WTC11 (cell line): ENCODE measurements at regions not wholly inside any gene's neighbourhood (a gene's known extent, or its start where the extent isn't known, plus 50 kb on each side); places are given as distances from the start of the nearest gene placed in this dataset.
A peak's percentile ranks its signal among the peaks of the same experiment; 100 is the strongest.

ENCODE experiments used
- ATAC-seq: fragments of 200-7000 bp; cut with Tn5 transposase; 2 replicates; pipeline ENCODE4 v1.10.0; 2021; ENCODE audit warnings: mild to moderate bottlenecking, moderate library complexity
- CTCF ChIA-PET: fragments of 300-600 bp; sonication (Branson Sonifier 250); formaldehyde crosslinking; loops from one replicate; lab custom pipeline; 2021; ENCODE audit warnings: antibody characterized with exemption; lab: Charles Lee
- POLR2A ChIA-PET: fragments of 350-600 bp; sonication (Branson Sonifier 250); formaldehyde crosslinking; loops from one replicate; lab custom pipeline; 2021; ENCODE audit warnings: antibody characterized with exemption; lab: Charles Lee
- DNase-seq: peaks from one replicate; pipeline ENCODE4 v3.0.0; 2021; ENCODE audit warnings: low spot score
- H3K27ac Mint-ChIP-seq: 2 replicates; pipeline ENCODE4 v1.8.0; 2021; ENCODE audit warnings: mixed read lengths
- H3K27me3 Mint-ChIP-seq: 2 replicates; pipeline ENCODE4 v1.8.0; 2021; ENCODE audit warnings: low read depth, mild to moderate bottlenecking, moderate library complexity, mixed read lengths
- H3K36me3 Mint-ChIP-seq: 2 replicates; pipeline ENCODE4 v1.8.0; 2021; ENCODE audit warnings: mixed read lengths
- H3K4me1 Mint-ChIP-seq: 2 replicates; pipeline ENCODE4 v1.8.0; 2022; ENCODE audit warnings: mixed read lengths
- H3K4me3 Mint-ChIP-seq: 2 replicates; pipeline ENCODE4 v1.8.0; 2021; ENCODE audit warnings: mild to moderate bottlenecking, moderate library complexity, mixed read lengths
- H3K9me3 Mint-ChIP-seq: 2 replicates; pipeline ENCODE4 v1.8.0; 2021; ENCODE audit warnings: mixed read lengths
- CREM ChIP-seq: sonication (generic); formaldehyde crosslinking; IDR thresholded peaks from 2 replicates; pipeline ENCODE4 v1.8.1; 2022; ENCODE audit warnings: mild to moderate bottlenecking, missing genetic modification reagents, moderate library complexity
- ESRRA ChIP-seq: sonication (generic); formaldehyde crosslinking; IDR thresholded peaks from 2 replicates; pipeline ENCODE4 v1.8.1; 2022; ENCODE audit warnings: mild to moderate bottlenecking, missing genetic modification reagents, borderline replicate concordance
- GRHL2 ChIP-seq: fragments of 250-450 bp; sonication (Bioruptor Pico); IDR thresholded peaks from 2 replicates; pipeline ENCODE4 v1.8.0; 2022; ENCODE audit warnings: mild to moderate bottlenecking, moderate library complexity; ENCODE audit not compliant: insufficient replicate concordance, severe bottlenecking
- GTF2I ChIP-seq: fragments of 250-450 bp; sonication (Bioruptor Pico); conservative IDR thresholded peaks from 2 replicates; pipeline ENCODE4 v1.4.0; 2021; ENCODE audit warnings: mild to moderate bottlenecking
- OVOL2 ChIP-seq: fragments of 250-450 bp; sonication (Bioruptor Pico); IDR thresholded peaks from 2 replicates; pipeline ENCODE4 v1.9.0; 2021; ENCODE audit warnings: mild to moderate bottlenecking, borderline replicate concordance
- PRRX2 ChIP-seq: fragments of 250-450 bp; sonication (Bioruptor Pico); IDR thresholded peaks from 2 replicates; pipeline ENCODE4 v1.8.0; 2021; ENCODE audit warnings: mild to moderate bottlenecking
- SMAD3 ChIP-seq: sonication (generic); formaldehyde crosslinking; IDR thresholded peaks from 2 replicates; pipeline ENCODE4 v1.8.0; 2022; ENCODE audit warnings: missing genetic modification reagents, mild to moderate bottlenecking, borderline replicate concordance
- SOX15 ChIP-seq: fragments of 250-450 bp; sonication (Bioruptor Pico); IDR thresholded peaks from 2 replicates; pipeline ENCODE4 v1.9.0; 2021; ENCODE audit warnings: mild to moderate bottlenecking
- TEAD4 ChIP-seq: sonication (generic); formaldehyde crosslinking; IDR thresholded peaks from 2 replicates; pipeline ENCODE4 v1.8.0; 2022; ENCODE audit warnings: mild to moderate bottlenecking, missing genetic modification reagents
- TP53 ChIP-seq: sonication (generic); formaldehyde crosslinking; IDR thresholded peaks from 2 replicates; pipeline ENCODE4 v1.8.1; 2023; ENCODE audit warnings: mild to moderate bottlenecking, missing genetic modification reagents
- ZNF121 ChIP-seq: sonication (generic); formaldehyde crosslinking; IDR thresholded peaks from 2 replicates; pipeline ENCODE4 v1.8.0; 2023; ENCODE audit warnings: missing genetic modification reagents
- TF ChIP-seq, protein P1 (sequence below): sonication (generic); formaldehyde crosslinking; IDR thresholded peaks from 2 replicates; pipeline ENCODE4 v1.8.1; 2022; ENCODE audit warnings: low read depth, missing genetic modification reagents, borderline replicate concordance
- TF ChIP-seq, protein P2 (sequence below): sonication (generic); formaldehyde crosslinking; IDR thresholded peaks from 2 replicates; pipeline ENCODE4 v1.8.1; 2022; ENCODE audit warnings: mild to moderate bottlenecking, missing genetic modification reagents, moderate library complexity, borderline replicate concordance
- TF ChIP-seq, protein P3 (sequence below): fragments of 200-600 bp; IDR thresholded peaks from 2 replicates; pipeline ENCODE4 v1.8.0; 2022; ENCODE audit warnings: antibody characterized with exemption
- TF ChIP-seq, protein P4 (sequence below): sonication (generic); formaldehyde crosslinking; IDR thresholded peaks from 2 replicates; pipeline ENCODE4 v1.8.0; 2022; ENCODE audit warnings: mild to moderate bottlenecking, missing genetic modification reagents
- TF ChIP-seq, protein P5 (sequence below): sonication (generic); formaldehyde crosslinking; IDR thresholded peaks from 2 replicates; pipeline ENCODE4 v1.8.0; 2022; ENCODE audit warnings: mild to moderate bottlenecking, missing genetic modification reagents
- TF ChIP-seq, protein P6 (sequence below): fragments of 250-450 bp; sonication (Bioruptor Pico); IDR thresholded peaks from 2 replicates; pipeline ENCODE4 v1.9.0; 2021; ENCODE audit warnings: mild to moderate bottlenecking, borderline replicate concordance
- TF ChIP-seq, protein P7 (sequence below): sonication (generic); formaldehyde crosslinking; IDR thresholded peaks from 2 replicates; pipeline ENCODE4 v1.8.0; 2023; ENCODE audit warnings: missing genetic modification reagents
- TF ChIP-seq, protein P8 (sequence below): fragments of 250-450 bp; sonication (Bioruptor Pico); IDR thresholded peaks from 2 replicates; pipeline ENCODE4 v1.9.0; 2021; ENCODE audit warnings: moderate library complexity, mild to moderate bottlenecking, inconsistent platforms, borderline replicate concordance

DNA sequence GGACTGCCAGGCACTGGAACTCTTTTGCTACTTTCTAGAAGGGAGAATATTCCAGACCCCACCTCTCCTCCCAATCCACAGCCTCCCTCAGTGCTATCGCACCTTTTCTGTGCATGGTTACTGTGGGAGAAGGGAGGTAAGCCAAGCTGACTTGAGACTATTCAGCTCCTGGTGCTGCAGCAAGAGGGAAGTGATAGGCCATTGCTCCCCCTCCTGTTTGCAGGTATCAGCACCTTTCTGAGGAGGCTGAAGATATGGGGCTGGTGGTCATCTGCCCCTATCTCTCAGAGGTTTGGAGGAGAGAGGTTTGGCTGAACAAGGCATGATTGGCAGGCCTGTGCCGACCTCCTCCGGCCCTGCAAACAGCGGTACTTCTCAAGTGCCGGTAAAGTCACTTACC, 103.3 kb upstream of the GATB start:
- no peaks in the 10 kb centered on the region; the same call in 1 of the 2 replicates for H3K27me3 Mint-ChIP-seq
- TF ChIP-seq SMAD3 (CRISPR knock-in tag) = no peak
- TF ChIP-seq GRHL2 (CRISPR knock-in tag) = no peak
- TF ChIP-seq, protein P1, sequence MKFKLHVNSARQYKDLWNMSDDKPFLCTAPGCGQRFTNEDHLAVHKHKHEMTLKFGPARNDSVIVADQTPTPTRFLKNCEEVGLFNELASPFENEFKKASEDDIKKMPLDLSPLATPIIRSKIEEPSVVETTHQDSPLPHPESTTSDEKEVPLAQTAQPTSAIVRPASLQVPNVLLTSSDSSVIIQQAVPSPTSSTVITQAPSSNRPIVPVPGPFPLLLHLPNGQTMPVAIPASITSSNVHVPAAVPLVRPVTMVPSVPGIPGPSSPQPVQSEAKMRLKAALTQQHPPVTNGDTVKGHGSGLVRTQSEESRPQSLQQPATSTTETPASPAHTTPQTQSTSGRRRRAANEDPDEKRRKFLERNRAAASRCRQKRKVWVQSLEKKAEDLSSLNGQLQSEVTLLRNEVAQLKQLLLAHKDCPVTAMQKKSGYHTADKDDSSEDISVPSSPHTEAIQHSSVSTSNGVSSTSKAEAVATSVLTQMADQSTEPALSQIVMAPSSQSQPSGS (CRISPR knock-in tag) = no peak
- no peak for TF ChIP-seq GTF2I
- no peak for TF ChIP-seq ZNF121
- TF ChIP-seq TEAD4 (CRISPR knock-in tag) = no peak
- TF ChIP-seq, protein P2, sequence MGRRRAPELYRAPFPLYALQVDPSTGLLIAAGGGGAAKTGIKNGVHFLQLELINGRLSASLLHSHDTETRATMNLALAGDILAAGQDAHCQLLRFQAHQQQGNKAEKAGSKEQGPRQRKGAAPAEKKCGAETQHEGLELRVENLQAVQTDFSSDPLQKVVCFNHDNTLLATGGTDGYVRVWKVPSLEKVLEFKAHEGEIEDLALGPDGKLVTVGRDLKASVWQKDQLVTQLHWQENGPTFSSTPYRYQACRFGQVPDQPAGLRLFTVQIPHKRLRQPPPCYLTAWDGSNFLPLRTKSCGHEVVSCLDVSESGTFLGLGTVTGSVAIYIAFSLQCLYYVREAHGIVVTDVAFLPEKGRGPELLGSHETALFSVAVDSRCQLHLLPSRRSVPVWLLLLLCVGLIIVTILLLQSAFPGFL = no peak
- TF ChIP-seq ESRRA (CRISPR knock-in tag) = no peak
- TF ChIP-seq, protein P3, sequence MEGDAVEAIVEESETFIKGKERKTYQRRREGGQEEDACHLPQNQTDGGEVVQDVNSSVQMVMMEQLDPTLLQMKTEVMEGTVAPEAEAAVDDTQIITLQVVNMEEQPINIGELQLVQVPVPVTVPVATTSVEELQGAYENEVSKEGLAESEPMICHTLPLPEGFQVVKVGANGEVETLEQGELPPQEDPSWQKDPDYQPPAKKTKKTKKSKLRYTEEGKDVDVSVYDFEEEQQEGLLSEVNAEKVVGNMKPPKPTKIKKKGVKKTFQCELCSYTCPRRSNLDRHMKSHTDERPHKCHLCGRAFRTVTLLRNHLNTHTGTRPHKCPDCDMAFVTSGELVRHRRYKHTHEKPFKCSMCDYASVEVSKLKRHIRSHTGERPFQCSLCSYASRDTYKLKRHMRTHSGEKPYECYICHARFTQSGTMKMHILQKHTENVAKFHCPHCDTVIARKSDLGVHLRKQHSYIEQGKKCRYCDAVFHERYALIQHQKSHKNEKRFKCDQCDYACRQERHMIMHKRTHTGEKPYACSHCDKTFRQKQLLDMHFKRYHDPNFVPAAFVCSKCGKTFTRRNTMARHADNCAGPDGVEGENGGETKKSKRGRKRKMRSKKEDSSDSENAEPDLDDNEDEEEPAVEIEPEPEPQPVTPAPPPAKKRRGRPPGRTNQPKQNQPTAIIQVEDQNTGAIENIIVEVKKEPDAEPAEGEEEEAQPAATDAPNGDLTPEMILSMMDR = no peak
- TF ChIP-seq, protein P4, sequence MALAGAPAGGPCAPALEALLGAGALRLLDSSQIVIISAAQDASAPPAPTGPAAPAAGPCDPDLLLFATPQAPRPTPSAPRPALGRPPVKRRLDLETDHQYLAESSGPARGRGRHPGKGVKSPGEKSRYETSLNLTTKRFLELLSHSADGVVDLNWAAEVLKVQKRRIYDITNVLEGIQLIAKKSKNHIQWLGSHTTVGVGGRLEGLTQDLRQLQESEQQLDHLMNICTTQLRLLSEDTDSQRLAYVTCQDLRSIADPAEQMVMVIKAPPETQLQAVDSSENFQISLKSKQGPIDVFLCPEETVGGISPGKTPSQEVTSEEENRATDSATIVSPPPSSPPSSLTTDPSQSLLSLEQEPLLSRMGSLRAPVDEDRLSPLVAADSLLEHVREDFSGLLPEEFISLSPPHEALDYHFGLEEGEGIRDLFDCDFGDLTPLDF (CRISPR knock-in tag) = no peak
- TF ChIP-seq, protein P5, sequence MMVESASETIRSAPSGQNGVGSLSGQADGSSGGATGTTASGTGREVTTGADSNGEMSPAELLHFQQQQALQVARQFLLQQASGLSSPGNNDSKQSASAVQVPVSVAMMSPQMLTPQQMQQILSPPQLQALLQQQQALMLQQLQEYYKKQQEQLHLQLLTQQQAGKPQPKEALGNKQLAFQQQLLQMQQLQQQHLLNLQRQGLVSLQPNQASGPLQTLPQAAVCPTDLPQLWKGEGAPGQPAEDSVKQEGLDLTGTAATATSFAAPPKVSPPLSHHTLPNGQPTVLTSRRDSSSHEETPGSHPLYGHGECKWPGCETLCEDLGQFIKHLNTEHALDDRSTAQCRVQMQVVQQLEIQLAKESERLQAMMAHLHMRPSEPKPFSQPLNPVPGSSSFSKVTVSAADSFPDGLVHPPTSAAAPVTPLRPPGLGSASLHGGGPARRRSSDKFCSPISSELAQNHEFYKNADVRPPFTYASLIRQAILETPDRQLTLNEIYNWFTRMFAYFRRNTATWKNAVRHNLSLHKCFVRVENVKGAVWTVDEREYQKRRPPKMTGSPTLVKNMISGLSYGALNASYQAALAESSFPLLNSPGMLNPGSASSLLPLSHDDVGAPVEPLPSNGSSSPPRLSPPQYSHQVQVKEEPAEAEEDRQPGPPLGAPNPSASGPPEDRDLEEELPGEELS (CRISPR knock-in tag) = no peak
- TF ChIP-seq TP53 (CRISPR knock-in tag) = no peak
- TF ChIP-seq SOX15 = no peak
- TF ChIP-seq, protein P6, sequence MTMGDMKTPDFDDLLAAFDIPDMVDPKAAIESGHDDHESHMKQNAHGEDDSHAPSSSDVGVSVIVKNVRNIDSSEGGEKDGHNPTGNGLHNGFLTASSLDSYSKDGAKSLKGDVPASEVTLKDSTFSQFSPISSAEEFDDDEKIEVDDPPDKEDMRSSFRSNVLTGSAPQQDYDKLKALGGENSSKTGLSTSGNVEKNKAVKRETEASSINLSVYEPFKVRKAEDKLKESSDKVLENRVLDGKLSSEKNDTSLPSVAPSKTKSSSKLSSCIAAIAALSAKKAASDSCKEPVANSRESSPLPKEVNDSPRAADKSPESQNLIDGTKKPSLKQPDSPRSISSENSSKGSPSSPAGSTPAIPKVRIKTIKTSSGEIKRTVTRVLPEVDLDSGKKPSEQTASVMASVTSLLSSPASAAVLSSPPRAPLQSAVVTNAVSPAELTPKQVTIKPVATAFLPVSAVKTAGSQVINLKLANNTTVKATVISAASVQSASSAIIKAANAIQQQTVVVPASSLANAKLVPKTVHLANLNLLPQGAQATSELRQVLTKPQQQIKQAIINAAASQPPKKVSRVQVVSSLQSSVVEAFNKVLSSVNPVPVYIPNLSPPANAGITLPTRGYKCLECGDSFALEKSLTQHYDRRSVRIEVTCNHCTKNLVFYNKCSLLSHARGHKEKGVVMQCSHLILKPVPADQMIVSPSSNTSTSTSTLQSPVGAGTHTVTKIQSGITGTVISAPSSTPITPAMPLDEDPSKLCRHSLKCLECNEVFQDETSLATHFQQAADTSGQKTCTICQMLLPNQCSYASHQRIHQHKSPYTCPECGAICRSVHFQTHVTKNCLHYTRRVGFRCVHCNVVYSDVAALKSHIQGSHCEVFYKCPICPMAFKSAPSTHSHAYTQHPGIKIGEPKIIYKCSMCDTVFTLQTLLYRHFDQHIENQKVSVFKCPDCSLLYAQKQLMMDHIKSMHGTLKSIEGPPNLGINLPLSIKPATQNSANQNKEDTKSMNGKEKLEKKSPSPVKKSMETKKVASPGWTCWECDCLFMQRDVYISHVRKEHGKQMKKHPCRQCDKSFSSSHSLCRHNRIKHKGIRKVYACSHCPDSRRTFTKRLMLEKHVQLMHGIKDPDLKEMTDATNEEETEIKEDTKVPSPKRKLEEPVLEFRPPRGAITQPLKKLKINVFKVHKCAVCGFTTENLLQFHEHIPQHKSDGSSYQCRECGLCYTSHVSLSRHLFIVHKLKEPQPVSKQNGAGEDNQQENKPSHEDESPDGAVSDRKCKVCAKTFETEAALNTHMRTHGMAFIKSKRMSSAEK (CRISPR knock-in tag) = no peak
- TF ChIP-seq CREM (CRISPR knock-in tag) = no peak
- no peak for TF ChIP-seq PRRX2 (CRISPR knock-in tag)
- TF ChIP-seq OVOL2 (CRISPR knock-in tag) = no peak
- TF ChIP-seq, protein P7, sequence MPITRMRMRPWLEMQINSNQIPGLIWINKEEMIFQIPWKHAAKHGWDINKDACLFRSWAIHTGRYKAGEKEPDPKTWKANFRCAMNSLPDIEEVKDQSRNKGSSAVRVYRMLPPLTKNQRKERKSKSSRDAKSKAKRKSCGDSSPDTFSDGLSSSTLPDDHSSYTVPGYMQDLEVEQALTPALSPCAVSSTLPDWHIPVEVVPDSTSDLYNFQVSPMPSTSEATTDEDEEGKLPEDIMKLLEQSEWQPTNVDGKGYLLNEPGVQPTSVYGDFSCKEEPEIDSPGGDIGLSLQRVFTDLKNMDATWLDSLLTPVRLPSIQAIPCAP = no peak
- TF ChIP-seq, protein P8, sequence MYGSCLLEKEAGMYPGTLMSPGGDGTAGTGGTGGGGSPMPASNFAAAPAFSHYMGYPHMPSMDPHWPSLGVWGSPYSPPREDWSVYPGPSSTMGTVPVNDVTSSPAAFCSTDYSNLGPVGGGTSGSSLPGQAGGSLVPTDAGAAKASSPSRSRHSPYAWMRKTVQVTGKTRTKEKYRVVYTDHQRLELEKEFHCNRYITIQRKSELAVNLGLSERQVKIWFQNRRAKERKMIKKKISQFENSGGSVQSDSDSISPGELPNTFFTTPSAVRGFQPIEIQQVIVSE (CRISPR knock-in tag) = no peak
- TF ChIP-seq, all 79 proteins: peak for 0
- H3K27ac Mint-ChIP-seq = no peak overlapping the region
- H3K9me3 Mint-ChIP-seq = peaks cover 13% of the 10 kb centered on the region
- no peak for DNase-seq
- H3K4me1 Mint-ChIP-seq = no peaks in the 10 kb centered on the region
- peak; percentile 55; the same call in 1 of the 2 replicates for ATAC-seq
- no peak overlapping the region for H3K4me3 Mint-ChIP-seq
- POLR2A ChIA-PET = no interaction called here
- 0 out of 2 replicates have a peak, but pooled peaks cover 7% of the 10 kb centered on the region for H3K36me3 Mint-ChIP-seq
- CTCF ChIA-PET = interaction anchor here (0.6 kb wide), 2 partner anchors 65 to 259 kb away, joined by 3 read pairs; no protein-coding TSS in a partner anchor
